ENCODE measurements at regions not wholly inside any gene's neighbourhood (a gene's known extent, or its start where the extent isn't known, plus 50 kb on each side); places are given as distances from the start of the nearest gene placed in this dataset.

GRCh38 chr5:72005671-72006070 lies 101.6 kb upstream of the MAP1B start:
- H3K4me3 ChIP-seq = no peak overlapping the region
- no peaks in the 10 kb centered on the region for H3K36me3 ChIP-seq
- H3K27ac ChIP-seq = no peak overlapping the region
- TF ChIP-seq POLR2AphosphoS5 (IDR thresholded peaks at IDR 0.05) (no peak), POLR2A (IDR thresholded peaks at IDR 0.05) (no peak)
- TF ChIP-seq, protein P1, sequence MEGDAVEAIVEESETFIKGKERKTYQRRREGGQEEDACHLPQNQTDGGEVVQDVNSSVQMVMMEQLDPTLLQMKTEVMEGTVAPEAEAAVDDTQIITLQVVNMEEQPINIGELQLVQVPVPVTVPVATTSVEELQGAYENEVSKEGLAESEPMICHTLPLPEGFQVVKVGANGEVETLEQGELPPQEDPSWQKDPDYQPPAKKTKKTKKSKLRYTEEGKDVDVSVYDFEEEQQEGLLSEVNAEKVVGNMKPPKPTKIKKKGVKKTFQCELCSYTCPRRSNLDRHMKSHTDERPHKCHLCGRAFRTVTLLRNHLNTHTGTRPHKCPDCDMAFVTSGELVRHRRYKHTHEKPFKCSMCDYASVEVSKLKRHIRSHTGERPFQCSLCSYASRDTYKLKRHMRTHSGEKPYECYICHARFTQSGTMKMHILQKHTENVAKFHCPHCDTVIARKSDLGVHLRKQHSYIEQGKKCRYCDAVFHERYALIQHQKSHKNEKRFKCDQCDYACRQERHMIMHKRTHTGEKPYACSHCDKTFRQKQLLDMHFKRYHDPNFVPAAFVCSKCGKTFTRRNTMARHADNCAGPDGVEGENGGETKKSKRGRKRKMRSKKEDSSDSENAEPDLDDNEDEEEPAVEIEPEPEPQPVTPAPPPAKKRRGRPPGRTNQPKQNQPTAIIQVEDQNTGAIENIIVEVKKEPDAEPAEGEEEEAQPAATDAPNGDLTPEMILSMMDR (IDR thresholded peaks at IDR 0.05) = no peak
- H3K27me3 ChIP-seq (replicated peaks; ENCODE audit: insufficient read depth) = no peaks in the 10 kb centered on the region
- intact Hi-C loops (cut with DNase I) = no loop called here
- DNase-seq (ENCODE audit: low spot score) = no peak
- H3K4me1 ChIP-seq (replicated peaks) = no peaks in the 10 kb centered on the region
- no peaks in the 10 kb centered on the region for H3K9me3 ChIP-seq

- no peaks in the 10 kb centered on the region for H3K36me3 ChIP-seq
- no peak overlapping the region for H3K4me3 ChIP-seq
- no peaks in the 10 kb centered on the region for H3K4me1 ChIP-seq (replicated peaks)
- no peaks in the 10 kb centered on the region for H3K9me3 ChIP-seq
- H3K27ac ChIP-seq = no peak overlapping the region
- TF ChIP-seq, protein P1 (IDR thresholded peaks at IDR 0.05) = no peak
- TF ChIP-seq POLR2AphosphoS5 (IDR thresholded peaks at IDR 0.05) (no peak), POLR2A (IDR thresholded peaks at IDR 0.05) (no peak)
- DNase-seq (ENCODE audit: low spot score) = no peak
- no peaks in the 10 kb centered on the region for H3K27me3 ChIP-seq (replicated peaks; ENCODE audit: insufficient read depth)
- WGBS = 32% methylated on average over 1 of the region's 1 CpG
- intact Hi-C loops (cut with DNase I) = no loop called here
Measured at GRCh38 chr5:72006361-72006760, 100.9 kb upstream of the MAP1B start.

- H3K36me3 ChIP-seq = no peaks in the 10 kb centered on the region
- H3K4me3 ChIP-seq = no peak overlapping the region
- no peak for TF ChIP-seq POLR2A (IDR thresholded peaks at IDR 0.05)
- TF ChIP-seq POLR2AphosphoS5 (IDR thresholded peaks at IDR 0.05) = no peak
- TF ChIP-seq, protein P1 (IDR thresholded peaks at IDR 0.05) = no peak
- H3K27me3 ChIP-seq (replicated peaks; ENCODE audit: insufficient read depth) = no peaks in the 10 kb centered on the region
- DNase-seq (ENCODE audit: low spot score) = no peak
- no peaks in the 10 kb centered on the region for H3K9me3 ChIP-seq
- WGBS = 66% methylated on average over 7 of the region's 7 CpGs
- intact Hi-C loops (cut with DNase I) = no loop called here
- no peak overlapping the region for H3K27ac ChIP-seq
- no peaks in the 10 kb centered on the region for H3K4me1 ChIP-seq (replicated peaks)
Measured at GRCh38 chr5:72007336-72008111, 99.8 kb upstream of the MAP1B start.

GRCh38 chr5:72009280-72009679 lies 98.0 kb upstream of the MAP1B start:
- Histone ChIP-seq H3K4me3 (no peak overlapping the region), H3K9me3 (no peaks in the 10 kb centered on the region), H3K27me3 (replicated peaks; ENCODE audit: insufficient read depth) (no peaks in the 10 kb centered on the region), H3K4me1 (replicated peaks) (no peaks in the 10 kb centered on the region), H3K27ac (no peak overlapping the region), H3K36me3 (no peaks in the 10 kb centered on the region)
- 77% methylated on average over 7 of the region's 7 CpGs for WGBS
- DNase-seq (ENCODE audit: low spot score) = no peak
- intact Hi-C loops (cut with DNase I) = no loop called here
- TF ChIP-seq, protein P1 (IDR thresholded peaks at IDR 0.05) = no peak
- no peak for TF ChIP-seq POLR2A (IDR thresholded peaks at IDR 0.05)
- no peak for TF ChIP-seq POLR2AphosphoS5 (IDR thresholded peaks at IDR 0.05)

GRCh38 chr5:72010430-72010829 lies 96.8 kb upstream of the MAP1B start:
- 31% methylated on average over 4 of the region's 4 CpGs for WGBS
- TF ChIP-seq, protein P1 (IDR thresholded peaks at IDR 0.05) = no peak
- peak; percentile 85 for TF ChIP-seq POLR2AphosphoS5 (IDR thresholded peaks at IDR 0.05)
- no peak for TF ChIP-seq POLR2A (IDR thresholded peaks at IDR 0.05)
- Histone ChIP-seq H3K27me3 (replicated peaks; ENCODE audit: insufficient read depth) (no peaks in the 10 kb centered on the region), H3K4me3 (no peak overlapping the region), H3K36me3 (no peaks in the 10 kb centered on the region), H3K27ac (no peak overlapping the region), H3K9me3 (no peaks in the 10 kb centered on the region), H3K4me1 (replicated peaks) (no peaks in the 10 kb centered on the region)
- DNase-seq (ENCODE audit: low spot score) = peak; percentile 46
- intact Hi-C loops (cut with DNase I) = loop anchor here (10.0 kb wide), 1 partner anchor 94 kb away; the partner anchor contains the start of gene MAP1B
